Renal pelvis (tissue), 1 donor: ENCODE measurements at regions not wholly inside any gene's neighbourhood (a gene's known extent, or its start where the extent isn't known, plus 50 kb on each side); places are given as distances from the start of the nearest gene placed in this dataset.
"Not testable (repeated sequence)": the region's sequence is repeated elsewhere in the genome, so short reads cannot be mapped to it uniquely, and the experiment has no call there.

ENCODE experiments used
- DNase-seq: peaks from one replicate; pipeline ENCODE4 v3.0.0-alpha.2; 2013

GRCh38 chr2:446963-447530 lies 159.2 kb upstream of the ALKAL2 start:
- no peak for DNase-seq

GRCh38 chr2:446303-446874 lies 158.5 kb upstream of the ALKAL2 start:
- no peak for DNase-seq

GRCh38 chr2:445896-446295 lies 158.0 kb upstream of the ALKAL2 start:
- DNase-seq, result no peak

GRCh38 chr2:444937-445884 lies 157.3 kb upstream of the ALKAL2 start:
- no peak for DNase-seq

GRCh38 chr2:443741-444140 lies 155.8 kb upstream of the ALKAL2 start:
- peak; percentile 63 for DNase-seq

- DNase-seq, result no peak
Observed at GRCh38 chr2:443216-443615, 155.3 kb upstream of the ALKAL2 start.

- DNase-seq, result no peak
Observed at GRCh38 chr2:441258-442022, 153.5 kb upstream of the ALKAL2 start.

- DNase-seq, result no peak
Observed at GRCh38 chr2:440403-440740, 152.5 kb upstream of the ALKAL2 start.

- DNase-seq, result no peak
Observed at GRCh38 chr2:439556-440402, 151.9 kb upstream of the ALKAL2 start.

- DNase-seq, result no peak
Observed at GRCh38 chr2:439077-439476, 151.2 kb upstream of the ALKAL2 start.

- DNase-seq, result no peak
Observed at GRCh38 chr2:437756-438393, 150.0 kb upstream of the ALKAL2 start.

GRCh38 chr2:437180-437579 lies 149.3 kb upstream of the ALKAL2 start:
- no peak for DNase-seq

- no peak for DNase-seq
Observed at GRCh38 chr2:436205-436604, 148.3 kb upstream of the ALKAL2 start.

- no peak for DNase-seq
Observed at GRCh38 chr2:434625-435024, 146.7 kb upstream of the ALKAL2 start.

GRCh38 chr2:433216-433615 lies 145.3 kb upstream of the ALKAL2 start:
- DNase-seq, result no peak

- no peak for DNase-seq
Observed at GRCh38 chr2:430291-431040, 142.6 kb upstream of the ALKAL2 start.

- DNase-seq, result no peak
Observed at GRCh38 chr2:429575-430254, 141.8 kb upstream of the ALKAL2 start.

GRCh38 chr2:429142-429541 lies 141.3 kb upstream of the ALKAL2 start:
- no peak for DNase-seq

GRCh38 chr2:428591-428990 lies 140.7 kb upstream of the ALKAL2 start:
- no peak for DNase-seq

GRCh38 chr2:426696-427095 lies 138.8 kb upstream of the ALKAL2 start:
- DNase-seq, result not testable (repeated sequence)
